IPS-11a (cell line): ENCODE measurements at regions not wholly inside any gene's neighbourhood (a gene's known extent, or its start where the extent isn't known, plus 50 kb on each side); places are given as distances from the start of the nearest gene placed in this dataset.

ENCODE experiments used
- H3K4me3 ChIP-seq: one replicate; pipeline ENCODE4 v1.5.1; 2013; ENCODE audit warnings: low read depth, low read length, control low read depth

DNA sequence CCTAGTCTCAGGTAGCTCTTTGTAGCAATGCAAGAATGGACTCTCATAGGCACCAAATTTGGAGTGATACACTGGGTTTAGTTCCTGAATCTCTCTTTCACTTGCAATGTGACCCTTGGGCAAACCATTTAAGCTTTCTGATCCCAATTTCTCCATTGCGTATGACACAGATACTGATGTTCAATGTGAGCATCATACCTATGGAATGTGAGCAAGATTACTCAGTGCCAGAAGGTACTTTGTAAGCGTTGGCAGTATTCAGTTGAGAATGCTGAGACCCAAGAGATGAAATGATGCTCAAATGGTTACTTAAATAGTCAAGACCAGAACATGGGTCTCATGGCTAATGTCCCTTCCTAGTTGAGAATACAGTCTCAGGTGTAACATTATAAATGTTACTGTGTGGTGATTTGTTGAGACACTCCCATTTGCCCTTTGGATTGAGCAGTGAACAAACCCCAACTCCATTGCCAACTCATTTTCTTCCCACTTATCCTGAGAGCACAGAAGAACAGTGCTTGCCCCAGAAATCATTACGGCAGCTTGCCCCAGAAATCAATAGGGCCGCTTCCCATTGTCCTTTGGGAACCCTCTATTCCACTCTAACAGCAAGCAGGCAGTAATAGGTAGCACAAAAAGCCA, 134.1 kb downstream of the SOX9 start:
- H3K4me3 ChIP-seq = no peak overlapping the region

GRCh38 chr17:72255481-72255880, 134.7 kb downstream of the SOX9 start:
- H3K4me3 ChIP-seq = no peak overlapping the region

DNA sequence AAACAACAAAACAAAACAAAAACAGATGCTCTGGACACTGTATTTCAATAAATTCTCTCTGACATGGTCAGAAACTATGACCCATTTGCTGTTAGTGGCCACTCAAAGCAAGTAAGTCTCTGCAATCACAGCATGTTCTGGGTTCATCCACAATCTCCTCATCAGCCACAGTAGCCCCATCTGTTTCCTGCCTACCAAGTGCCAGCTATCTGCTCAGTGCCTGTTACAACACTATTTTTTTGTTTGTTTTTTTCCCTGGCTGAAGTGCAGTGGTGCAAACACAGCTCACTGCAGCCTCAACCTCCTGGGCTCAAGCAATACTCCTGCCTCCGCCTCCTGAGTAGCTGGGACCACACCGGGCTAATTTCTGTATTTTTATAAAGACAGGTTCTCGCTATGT, 137.9 kb downstream of the SOX9 start:
- H3K4me3 ChIP-seq = no peak overlapping the region

GRCh38 chr17:72259922-72260321, 139.1 kb downstream of the SOX9 start:
- H3K4me3 ChIP-seq = no peak overlapping the region

- no peak overlapping the region for H3K4me3 ChIP-seq
Measured at GRCh38 chr17:72262766-72263165, 141.9 kb downstream of the SOX9 start.

DNA sequence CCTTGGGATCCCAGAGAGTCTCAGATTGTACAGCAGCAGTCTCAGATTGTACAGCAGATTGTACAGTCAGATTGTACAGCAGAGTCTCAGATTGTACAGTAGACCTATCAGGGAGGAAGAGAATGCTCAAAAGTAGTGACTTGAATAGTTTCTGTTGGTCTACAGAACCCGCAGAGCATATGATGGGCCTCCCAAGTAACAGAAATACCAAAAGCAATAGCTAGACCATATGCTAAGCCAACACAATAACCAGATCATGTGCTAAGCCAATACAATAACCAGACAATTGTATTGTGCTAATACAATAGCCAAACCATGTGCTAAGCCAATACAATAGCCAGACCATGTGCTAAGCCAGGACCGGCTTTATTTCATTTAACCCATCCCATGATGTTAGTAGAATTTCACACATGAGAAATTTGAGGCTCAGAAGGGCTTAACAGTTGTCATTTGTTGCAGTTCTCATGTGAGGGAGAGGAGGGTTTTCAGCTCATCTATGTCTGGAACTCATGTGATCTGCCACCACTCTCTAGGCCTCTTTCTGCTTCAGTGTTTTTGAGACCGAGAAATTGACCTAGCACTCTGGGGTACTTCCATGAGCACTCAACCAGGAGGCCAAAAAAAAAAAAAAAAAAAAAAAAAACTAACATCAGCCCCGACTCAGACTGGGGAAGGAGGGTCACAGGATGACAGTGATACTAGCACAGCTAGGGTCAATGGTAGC, 144.0 kb downstream of the SOX9 start:
- H3K4me3 ChIP-seq = no peak overlapping the region

DNA sequence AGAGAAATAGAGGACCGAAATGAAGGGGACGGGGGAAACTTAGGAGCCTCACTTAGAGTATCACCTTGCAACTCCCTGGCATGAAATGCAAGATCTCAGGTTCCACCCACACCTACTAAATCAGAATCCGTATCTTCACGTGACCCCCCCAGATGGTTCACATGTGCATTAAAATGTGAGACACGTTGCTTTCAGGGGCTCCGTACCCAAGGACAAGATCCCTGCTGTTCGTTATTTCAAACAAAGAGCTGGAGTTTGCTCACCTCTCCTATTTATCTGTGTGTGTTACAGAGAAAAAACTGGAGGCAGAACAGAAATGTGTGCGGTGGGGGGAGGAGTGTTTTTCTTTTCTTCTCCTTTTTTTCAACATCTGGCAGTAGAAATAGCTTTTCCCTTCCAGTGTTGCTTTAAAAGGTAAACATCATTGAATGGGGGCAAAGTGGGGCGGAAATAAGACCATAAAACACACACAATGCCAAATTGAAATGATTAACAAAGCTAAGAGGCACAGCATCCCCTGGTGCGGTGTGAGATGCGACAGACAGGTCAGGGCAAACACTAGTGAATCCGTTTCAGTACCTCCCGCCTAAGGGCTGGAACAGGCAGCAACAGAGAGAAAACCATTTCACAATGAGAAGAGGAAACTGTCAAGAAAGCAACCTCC, 145.4 kb downstream of the SOX9 start:
- no peak overlapping the region for H3K4me3 ChIP-seq

DNA sequence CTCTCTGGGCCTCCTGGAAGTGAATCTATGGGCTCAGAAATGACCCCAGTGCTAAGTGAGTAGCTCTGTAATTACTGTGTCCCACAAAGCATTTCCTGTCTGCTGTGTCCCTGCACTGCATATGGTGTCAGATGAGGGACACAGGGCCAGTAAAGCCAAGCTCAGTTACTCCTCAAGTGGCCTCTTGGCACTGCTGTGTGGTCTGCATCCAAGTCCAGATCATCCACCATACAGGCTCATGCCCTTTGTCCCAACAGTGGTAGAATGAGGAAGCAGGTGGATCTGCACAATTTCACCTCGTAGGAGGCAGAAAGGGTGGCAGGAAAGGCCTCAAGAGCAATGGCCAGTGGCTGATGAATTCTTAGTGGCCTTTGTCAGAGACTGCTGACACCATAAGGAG, 146.8 kb downstream of the SOX9 start:
- H3K4me3 ChIP-seq = no peak overlapping the region

GRCh38 chr17:72268431-72268830, 147.6 kb downstream of the SOX9 start:
- H3K4me3 ChIP-seq = no peak overlapping the region

- H3K4me3 ChIP-seq = no peak overlapping the region
Measured at GRCh38 chr17:72270273-72270924, 149.6 kb downstream of the SOX9 start.

GRCh38 chr17:72271603-72272002, 150.8 kb downstream of the SOX9 start:
- H3K4me3 ChIP-seq = no peak overlapping the region

GRCh38 chr17:72273289-72274056, 152.7 kb downstream of the SOX9 start:
- H3K4me3 ChIP-seq = no peak overlapping the region

- no peak overlapping the region for H3K4me3 ChIP-seq
Measured at GRCh38 chr17:72274614-72275013, 153.8 kb downstream of the SOX9 start.

DNA sequence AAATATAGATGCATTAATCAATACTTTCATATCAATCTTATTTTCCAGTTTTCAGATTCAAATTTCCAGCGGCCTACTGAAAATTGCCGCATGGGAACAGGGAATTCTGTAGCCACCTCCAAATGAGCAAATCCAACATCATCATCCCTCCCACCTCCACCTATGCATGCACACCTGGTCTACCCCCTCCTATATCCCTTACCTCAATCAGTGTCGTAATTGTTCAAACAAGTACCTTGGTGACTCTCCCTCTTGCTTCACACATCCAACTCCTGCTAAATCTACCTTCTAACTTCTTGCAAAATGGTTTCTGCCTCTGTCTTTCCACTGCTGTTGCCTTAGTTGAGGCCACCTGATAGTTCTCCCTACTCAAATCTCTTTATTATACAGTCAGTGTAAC, 160.1 kb downstream of the SOX9 start:
- H3K4me3 ChIP-seq = no peak overlapping the region

DNA sequence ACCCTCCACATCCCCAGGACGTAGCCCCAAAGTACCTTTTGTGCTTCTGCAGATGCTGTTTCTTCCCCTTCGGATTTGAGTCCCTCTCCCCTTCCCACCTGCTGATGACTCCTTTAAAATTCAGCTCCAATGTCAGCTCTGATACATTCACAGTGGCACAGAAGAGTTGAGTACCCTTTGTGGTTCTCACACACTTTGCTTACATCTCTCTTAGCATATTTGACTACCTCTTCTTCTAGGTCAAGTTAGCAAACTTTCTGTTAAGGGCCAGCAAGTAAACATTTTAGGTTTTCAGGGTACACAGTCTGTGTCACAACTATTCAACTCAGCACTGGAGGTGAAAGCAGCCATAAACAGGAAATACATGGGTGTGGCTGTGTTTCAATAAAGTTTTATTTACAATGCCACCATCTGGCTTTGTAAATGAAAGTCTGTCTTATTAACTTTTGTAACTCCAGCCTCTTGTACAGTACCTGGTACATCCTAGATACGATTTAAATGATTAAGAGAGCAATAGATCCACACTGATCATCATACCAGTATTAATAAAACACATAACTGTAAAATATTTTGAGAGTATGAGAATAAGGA, 161.7 kb downstream of the SOX9 start:
- no peak overlapping the region for H3K4me3 ChIP-seq

DNA sequence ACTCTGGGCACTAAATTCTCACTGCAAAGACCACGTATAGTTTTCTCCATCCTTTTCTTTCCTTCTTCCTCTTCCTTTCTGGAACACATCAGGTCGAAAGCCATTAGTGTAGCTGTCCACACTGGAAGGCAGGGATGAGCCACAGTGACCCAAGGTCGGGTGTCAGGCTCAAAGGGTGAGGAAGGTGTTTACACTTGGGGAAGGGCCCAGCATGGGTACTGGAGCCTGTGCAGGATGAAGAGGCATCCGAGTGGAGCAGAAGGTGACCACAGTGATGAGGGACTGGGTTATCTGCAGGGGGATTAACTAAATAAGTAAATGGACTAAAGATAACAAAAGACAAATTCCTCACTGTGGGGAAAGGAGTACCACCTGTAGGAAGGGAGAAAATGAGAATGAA, 164.0 kb downstream of the SOX9 start:
- no peak overlapping the region for H3K4me3 ChIP-seq

DNA sequence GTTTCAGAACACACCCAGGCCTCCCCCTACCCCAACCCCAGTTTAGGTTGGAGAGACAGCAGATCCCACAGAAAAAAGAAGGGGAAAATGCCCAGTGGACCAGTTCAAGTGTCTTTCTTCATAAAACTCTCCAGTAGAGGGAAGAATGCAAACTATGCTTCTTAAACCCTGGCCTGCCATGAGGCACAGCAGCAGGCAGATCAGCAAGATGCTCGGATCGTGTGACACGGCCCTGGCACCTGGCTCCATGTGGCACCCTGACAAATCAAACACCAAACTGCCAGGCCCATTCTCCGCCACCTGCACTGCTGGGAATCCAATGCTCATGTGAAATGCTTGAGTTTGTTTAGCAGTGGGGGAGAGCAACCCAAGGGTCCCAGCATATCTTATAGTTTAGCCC, 166.8 kb downstream of the SOX9 start:
- H3K4me3 ChIP-seq = no peak overlapping the region

- no peak overlapping the region for H3K4me3 ChIP-seq
Measured at GRCh38 chr17:72294487-72294893, 173.7 kb downstream of the SOX9 start.

DNA sequence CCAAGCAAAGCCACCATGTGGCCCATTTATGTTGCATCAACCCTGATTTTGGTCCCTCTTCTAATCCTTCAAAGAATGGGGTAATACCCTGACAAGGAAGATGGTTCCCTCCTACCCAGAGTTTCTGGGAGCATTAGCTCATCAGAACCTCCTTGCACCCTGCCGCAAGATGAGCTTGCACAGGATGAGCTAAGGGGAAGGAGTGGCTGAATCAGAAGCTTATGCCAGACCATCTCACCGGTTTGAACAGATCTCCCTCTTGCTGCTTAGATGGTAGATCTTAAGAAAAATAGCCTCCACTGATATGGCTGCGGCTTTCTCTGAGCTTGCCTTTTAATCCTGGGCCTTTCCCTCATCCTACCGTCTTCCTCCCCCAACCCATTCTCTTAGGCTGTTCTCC, 175.1 kb downstream of the SOX9 start:
- no peak overlapping the region for H3K4me3 ChIP-seq

GRCh38 chr17:72296456-72296855, 175.6 kb downstream of the SOX9 start:
- H3K4me3 ChIP-seq = no peak overlapping the region
